T-helper 1 cell treated with Interleukin-12 subunit alpha and Interleukin-12 subunit beta and Interleukin-4 antibody, amounts not matched to agents 30 μg/mL and 1 μg/mL, for 36 hours (primary cell): ENCODE measurements at regions not wholly inside any gene's neighbourhood (a gene's known extent, or its start where the extent isn't known, plus 50 kb on each side); places are given as distances from the start of the nearest gene placed in this dataset.

Experiments
- H3K27ac Mint-ChIP-seq: one replicate; pipeline ENCODE4 v1.8.0; 2021; ENCODE audit warnings: mild to moderate bottlenecking, mixed read lengths
- H3K27me3 Mint-ChIP-seq: one replicate; pipeline ENCODE4 v1.8.0; 2021; ENCODE audit warnings: low read depth, mixed read lengths
- H3K36me3 Mint-ChIP-seq: one replicate; pipeline ENCODE4 v1.8.0; 2021; ENCODE audit warnings: low read depth, mixed read lengths
- H3K4me1 Mint-ChIP-seq: one replicate; pipeline ENCODE4 v1.8.0; 2021; ENCODE audit warnings: low read depth, mixed read lengths
- H3K4me3 Mint-ChIP-seq: one replicate; pipeline ENCODE4 v1.8.0; 2021; ENCODE audit warnings: mild to moderate bottlenecking, moderate library complexity, mixed read lengths
- H3K9me3 Mint-ChIP-seq: one replicate; pipeline ENCODE4 v1.8.0; 2021; ENCODE audit warnings: mixed read lengths

DNA sequence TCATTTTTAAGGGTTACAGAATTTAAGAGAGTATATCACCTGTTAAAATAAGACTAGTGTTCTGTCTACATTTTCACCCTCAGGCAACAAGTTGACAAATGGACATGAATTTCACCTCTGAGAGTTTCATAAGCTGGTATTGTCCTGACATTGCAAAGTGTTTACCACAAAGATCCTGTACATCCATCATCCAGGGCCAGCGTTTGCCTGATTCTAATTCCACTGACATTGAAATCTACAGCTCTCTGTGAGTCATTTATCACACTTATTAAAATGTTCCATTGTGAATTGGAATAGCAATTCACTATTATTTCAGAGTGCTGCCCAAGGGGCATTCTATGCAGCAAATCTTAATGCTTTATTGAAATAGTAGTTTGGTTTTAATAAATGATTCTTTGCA lies 1499.4 kb upstream of the PCDH7 start:
- Mint-ChIP-seq H3K27me3 (no peaks in the 10 kb centered on the region), H3K27ac (no peak overlapping the region), H3K36me3 (no peaks in the 10 kb centered on the region), H3K4me1 (no peaks in the 10 kb centered on the region), H3K9me3 (peaks cover 4% of the 10 kb centered on the region), H3K4me3 (no peak overlapping the region)

DNA sequence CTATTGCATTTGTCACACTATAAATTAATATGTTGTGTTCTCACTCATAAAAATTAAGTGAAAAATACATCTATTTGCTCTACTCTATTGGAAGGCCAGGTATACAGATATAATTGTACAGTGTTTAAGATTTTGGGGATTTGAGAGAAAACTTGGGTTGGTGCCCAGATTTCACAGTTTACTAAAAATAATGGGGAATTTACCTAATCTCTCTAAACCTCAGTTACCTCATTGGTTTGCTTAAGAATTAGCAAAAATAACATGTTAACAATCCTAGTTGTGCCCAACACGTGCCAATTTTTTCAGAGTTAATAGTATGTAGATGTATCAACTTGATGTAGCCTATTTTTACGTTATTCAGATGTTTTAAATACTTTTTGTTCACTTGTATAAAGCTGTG lies 1495.3 kb upstream of the PCDH7 start:
- Mint-ChIP-seq H3K36me3 (no peaks in the 10 kb centered on the region), H3K27ac (no peak overlapping the region), H3K27me3 (no peaks in the 10 kb centered on the region), H3K4me1 (no peaks in the 10 kb centered on the region), H3K9me3 (peaks cover 9% of the 10 kb centered on the region), H3K4me3 (no peak overlapping the region)

DNA sequence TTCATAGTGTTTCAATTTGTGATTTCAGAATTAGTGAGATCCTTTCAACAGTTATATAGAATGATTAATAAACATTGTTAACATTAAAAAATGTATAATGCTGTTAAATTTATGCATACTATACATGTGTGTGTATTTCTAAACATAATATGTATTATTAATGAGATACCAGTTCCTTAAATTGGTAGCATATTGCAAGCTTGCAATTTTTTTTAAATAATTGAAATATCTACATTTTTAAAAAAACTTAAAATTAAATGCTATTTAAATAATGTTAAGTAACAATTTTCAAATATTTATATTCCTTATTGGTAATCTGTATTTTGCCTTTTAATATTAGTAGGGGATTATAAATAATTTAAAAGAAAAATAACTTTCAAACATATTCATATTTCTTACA lies 1479.5 kb upstream of the PCDH7 start:
- H3K4me3 Mint-ChIP-seq: no peak overlapping the region
- no peaks in the 10 kb centered on the region for H3K27me3 Mint-ChIP-seq
- no peak overlapping the region for H3K27ac Mint-ChIP-seq
- H3K36me3 Mint-ChIP-seq: no peaks in the 10 kb centered on the region
- H3K9me3 Mint-ChIP-seq: peaks cover 22% of the 10 kb centered on the region
- no peaks in the 10 kb centered on the region for H3K4me1 Mint-ChIP-seq

DNA sequence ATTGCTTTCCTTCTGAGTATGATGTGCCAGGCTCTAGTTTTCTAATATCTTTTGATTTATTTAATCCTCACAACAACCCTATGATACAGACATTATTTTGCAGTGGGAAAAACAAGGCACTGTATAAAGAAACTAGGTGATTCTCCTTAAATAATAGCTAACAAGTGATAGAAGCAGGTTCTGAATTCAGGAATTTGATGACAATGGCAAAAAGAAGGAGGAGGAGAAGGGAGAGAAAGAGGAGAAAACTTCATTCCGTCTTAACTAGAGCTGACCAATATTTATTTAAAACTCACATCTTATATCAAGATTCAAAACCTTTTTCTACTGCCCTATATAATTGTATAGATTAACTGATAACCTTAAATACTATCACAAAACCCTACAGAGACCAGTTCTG lies 1477.1 kb upstream of the PCDH7 start:
- peaks cover 14% of the 10 kb centered on the region for H3K9me3 Mint-ChIP-seq
- H3K27me3 Mint-ChIP-seq: no peaks in the 10 kb centered on the region
- H3K36me3 Mint-ChIP-seq: no peaks in the 10 kb centered on the region
- no peak overlapping the region for H3K4me3 Mint-ChIP-seq
- H3K4me1 Mint-ChIP-seq: no peaks in the 10 kb centered on the region
- no peak overlapping the region for H3K27ac Mint-ChIP-seq

DNA sequence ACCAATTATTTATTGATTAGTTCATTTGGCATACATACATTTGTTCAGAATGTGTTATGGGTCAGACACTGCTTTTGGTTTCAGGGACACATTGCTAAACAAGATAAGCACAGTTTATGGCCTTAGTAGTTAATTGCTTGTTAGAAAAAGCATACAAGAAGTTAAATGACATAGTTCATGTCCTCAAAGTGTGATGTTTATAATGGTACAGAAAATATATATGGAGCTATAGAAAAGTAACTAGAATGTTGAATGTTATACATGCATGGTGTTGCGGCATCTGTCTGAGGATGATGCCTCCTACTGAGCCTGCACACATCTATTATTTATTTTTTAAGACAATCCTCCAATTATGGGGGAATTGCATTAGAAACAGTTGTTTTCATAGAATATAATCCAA lies 1476.3 kb upstream of the PCDH7 start:
- H3K27me3 Mint-ChIP-seq: no peaks in the 10 kb centered on the region
- no peak overlapping the region for H3K27ac Mint-ChIP-seq
- H3K36me3 Mint-ChIP-seq: no peaks in the 10 kb centered on the region
- H3K4me3 Mint-ChIP-seq: no peak overlapping the region
- no peaks in the 10 kb centered on the region for H3K4me1 Mint-ChIP-seq
- peaks cover 15% of the 10 kb centered on the region for H3K9me3 Mint-ChIP-seq

DNA sequence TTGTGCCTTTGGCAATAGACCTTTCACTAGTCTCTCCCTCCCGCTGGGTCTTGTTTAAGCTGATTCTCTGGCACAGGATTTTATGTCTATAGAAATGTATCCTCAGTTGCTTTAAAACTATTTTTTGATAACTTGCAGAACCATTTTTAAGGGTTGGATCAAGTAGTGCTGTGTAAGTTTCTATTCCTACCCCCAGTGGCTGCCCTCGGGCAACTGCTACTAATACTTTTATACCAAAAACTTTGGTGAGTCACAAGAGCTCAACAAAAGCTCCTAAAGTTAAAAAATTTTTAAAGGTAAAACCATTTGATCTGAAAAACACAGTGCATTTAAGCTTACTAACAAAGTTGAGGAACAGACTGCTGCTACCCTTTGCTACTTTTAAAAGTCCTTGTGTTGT lies 1460.6 kb upstream of the PCDH7 start:
- Mint-ChIP-seq H3K4me3 (no peak overlapping the region), H3K27ac (no peak overlapping the region), H3K9me3 (peaks cover 22% of the 10 kb centered on the region), H3K36me3 (no peaks in the 10 kb centered on the region), H3K27me3 (no peaks in the 10 kb centered on the region), H3K4me1 (no peaks in the 10 kb centered on the region)

DNA sequence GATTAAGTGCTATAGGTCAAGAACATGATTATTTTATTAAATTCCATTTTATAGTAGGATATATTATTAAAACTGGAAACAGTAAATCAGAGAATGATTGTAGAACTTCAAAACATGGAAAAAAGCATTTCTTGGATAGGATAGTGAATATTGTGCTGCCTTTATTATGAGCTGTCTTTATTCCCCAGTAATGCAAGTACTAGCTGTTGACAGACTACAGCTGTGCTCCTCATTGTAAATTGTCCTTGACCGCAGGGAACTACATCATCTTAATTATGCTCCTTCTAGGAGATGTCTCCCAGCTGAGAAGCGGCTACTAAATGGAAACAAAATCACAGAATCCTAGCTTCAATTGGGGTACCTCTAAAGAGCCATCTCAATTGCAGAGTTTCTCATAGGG lies 1457.2 kb upstream of the PCDH7 start:
- Mint-ChIP-seq H3K9me3 (peaks cover 20% of the 10 kb centered on the region), H3K36me3 (no peaks in the 10 kb centered on the region), H3K4me3 (no peak overlapping the region), H3K4me1 (no peaks in the 10 kb centered on the region), H3K27me3 (no peaks in the 10 kb centered on the region), H3K27ac (no peak overlapping the region)

DNA sequence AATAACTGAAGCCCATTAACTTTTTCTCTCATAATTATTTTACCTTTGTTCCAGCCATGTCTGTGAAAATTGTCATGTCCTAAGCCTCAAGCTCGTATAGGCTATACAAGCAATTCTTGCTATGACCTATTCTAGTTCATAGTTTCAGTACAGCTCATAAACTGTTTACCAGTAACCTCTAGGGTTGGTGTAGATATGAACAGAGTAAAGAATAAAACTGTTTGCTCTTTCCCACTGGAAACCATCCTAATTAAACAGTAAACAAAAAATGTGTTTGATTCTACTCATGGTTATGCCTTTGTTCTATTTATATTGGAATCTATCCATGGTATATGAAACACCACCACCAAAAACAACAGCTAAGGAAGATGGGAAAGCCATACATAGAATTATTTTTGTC lies 1444.0 kb upstream of the PCDH7 start:
- Mint-ChIP-seq H3K4me1 (no peaks in the 10 kb centered on the region), H3K36me3 (no peaks in the 10 kb centered on the region), H3K27ac (no peak overlapping the region), H3K9me3 (peaks cover 23% of the 10 kb centered on the region), H3K4me3 (no peak overlapping the region), H3K27me3 (no peaks in the 10 kb centered on the region)

DNA sequence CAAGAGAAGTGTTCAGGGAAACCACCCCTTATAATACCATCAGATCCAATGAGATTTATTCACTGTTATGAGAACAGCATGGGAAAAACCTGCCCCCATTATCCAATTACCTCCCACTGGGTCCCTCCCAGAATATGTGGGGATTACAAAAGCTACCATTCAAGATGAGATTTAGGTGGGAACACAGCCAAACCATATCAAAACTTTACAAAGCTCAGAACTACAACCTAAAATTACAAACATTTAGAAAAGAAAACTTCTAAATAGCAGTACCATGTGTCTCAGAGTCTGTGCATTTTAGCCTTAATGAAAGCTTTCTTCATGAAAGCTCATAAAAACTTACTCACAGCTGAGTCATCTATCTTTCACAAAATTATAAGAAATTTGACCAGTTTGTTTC lies 1442.8 kb upstream of the PCDH7 start:
- no peaks in the 10 kb centered on the region for H3K27me3 Mint-ChIP-seq
- no peaks in the 10 kb centered on the region for H3K36me3 Mint-ChIP-seq
- no peaks in the 10 kb centered on the region for H3K4me1 Mint-ChIP-seq
- peaks cover 20% of the 10 kb centered on the region for H3K9me3 Mint-ChIP-seq
- no peak overlapping the region for H3K4me3 Mint-ChIP-seq
- H3K27ac Mint-ChIP-seq: no peak overlapping the region

DNA sequence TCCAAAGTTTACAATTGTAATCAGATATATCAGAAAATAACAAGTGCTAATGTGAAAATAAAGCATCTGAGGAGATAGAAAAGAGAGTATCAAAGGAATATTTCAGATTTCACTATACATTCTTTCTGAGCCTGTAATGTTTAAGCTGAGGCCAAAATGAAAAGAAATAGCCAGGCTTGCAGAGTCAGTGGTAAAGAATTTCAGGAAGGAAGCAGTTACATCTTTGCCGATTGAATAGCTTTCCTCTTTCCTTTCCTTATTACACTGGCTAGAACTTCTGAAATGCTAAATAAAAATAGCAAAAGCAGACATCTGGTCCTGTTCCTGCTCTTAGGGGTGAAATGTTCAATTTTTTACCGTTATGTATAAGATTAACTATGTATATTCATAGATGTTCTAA lies 1441.6 kb upstream of the PCDH7 start:
- H3K4me1 Mint-ChIP-seq: no peaks in the 10 kb centered on the region
- no peak overlapping the region for H3K4me3 Mint-ChIP-seq
- H3K36me3 Mint-ChIP-seq: no peaks in the 10 kb centered on the region
- no peak overlapping the region for H3K27ac Mint-ChIP-seq
- no peaks in the 10 kb centered on the region for H3K27me3 Mint-ChIP-seq
- peaks cover 26% of the 10 kb centered on the region for H3K9me3 Mint-ChIP-seq

DNA sequence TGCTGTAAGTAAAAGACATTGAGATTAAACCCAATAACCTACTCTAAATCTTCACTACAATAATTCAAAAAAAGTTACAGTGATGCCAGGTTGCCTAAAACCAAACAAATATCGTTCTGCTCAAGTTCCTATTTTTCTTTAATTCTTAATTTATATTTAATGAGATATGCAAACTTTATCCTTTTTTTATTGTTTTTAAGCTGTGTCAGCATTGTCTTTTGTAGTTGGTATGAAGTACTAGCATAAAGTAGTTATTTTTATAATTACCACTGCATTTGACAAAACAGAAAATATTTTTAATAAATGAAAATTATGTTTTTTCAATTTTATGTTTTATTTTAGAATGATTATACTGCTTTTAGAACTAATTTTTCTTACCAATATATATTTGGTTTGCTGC lies 1431.1 kb upstream of the PCDH7 start:
- H3K4me1 Mint-ChIP-seq: no peaks in the 10 kb centered on the region
- H3K4me3 Mint-ChIP-seq: no peak overlapping the region
- no peaks in the 10 kb centered on the region for H3K27me3 Mint-ChIP-seq
- H3K9me3 Mint-ChIP-seq: peaks cover 29% of the 10 kb centered on the region
- H3K36me3 Mint-ChIP-seq: no peaks in the 10 kb centered on the region
- no peak overlapping the region for H3K27ac Mint-ChIP-seq

DNA sequence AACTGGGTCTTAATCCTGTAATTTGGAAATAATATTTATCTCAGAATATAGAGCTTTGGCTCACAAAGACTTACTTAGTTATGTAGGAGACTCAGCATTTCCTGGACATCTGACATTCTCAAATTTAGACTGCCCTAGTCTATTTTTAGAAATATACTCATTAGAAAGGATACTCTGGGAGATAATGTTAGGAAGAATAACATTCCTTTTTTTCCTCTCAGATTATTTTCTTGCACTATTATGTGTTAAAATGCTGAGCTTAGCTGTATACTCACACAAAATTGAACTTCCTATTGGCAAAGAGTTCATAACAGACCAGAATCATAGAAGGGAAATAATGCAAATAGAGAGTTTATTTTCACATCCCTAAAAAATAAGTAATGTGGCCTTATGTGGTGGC lies 1424.9 kb upstream of the PCDH7 start:
- peaks cover 14% of the 10 kb centered on the region for H3K9me3 Mint-ChIP-seq

DNA sequence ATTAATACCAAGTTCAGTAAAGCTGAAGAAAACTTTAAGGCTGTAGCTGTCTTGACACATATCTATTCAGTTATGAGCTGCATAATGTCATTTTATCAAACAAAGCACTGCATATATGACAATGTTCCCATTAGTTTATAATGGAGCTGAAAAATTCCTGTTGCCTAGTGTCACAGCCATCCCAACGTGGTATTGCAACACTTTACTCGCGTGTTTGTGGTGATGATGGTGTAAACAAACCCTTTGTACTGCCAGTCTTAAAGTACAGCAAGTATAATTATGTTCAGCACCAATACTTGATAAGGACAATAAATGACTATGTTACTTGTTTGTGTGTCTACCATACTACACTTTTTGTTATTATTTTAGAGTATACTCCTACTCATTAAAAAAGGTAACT lies 1415.6 kb upstream of the PCDH7 start:
- no peak overlapping the region for H3K27ac Mint-ChIP-seq

More for the DNA sequence above, 1424.9 kb upstream of the PCDH7 start:
- H3K27me3 Mint-ChIP-seq: no peaks in the 10 kb centered on the region
- H3K27ac Mint-ChIP-seq: no peak overlapping the region
- no peaks in the 10 kb centered on the region for H3K4me1 Mint-ChIP-seq
- no peaks in the 10 kb centered on the region for H3K36me3 Mint-ChIP-seq
- no peak overlapping the region for H3K4me3 Mint-ChIP-seq

DNA sequence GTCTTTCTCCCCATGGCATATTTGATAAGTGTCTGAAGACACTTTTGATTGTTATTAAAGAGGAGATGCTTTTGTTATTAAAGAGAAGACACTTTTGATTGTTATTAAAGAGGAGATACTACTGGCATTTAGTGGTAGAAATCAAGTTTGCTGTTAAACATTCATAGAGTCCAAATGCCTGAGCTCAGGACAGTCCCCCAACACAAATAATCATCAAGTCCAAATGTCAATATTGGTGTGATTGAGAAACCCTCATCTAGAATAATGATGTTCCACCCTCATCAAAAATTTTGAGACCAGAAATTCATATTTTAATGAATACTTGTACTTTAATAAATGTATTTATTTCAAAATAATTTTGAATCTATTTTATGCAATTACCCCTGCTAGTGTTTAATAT lies 1412.9 kb upstream of the PCDH7 start:
- H3K4me3 Mint-ChIP-seq: no peak overlapping the region

More for the DNA sequence above, 1415.6 kb upstream of the PCDH7 start:
- peaks cover 8% of the 10 kb centered on the region for H3K9me3 Mint-ChIP-seq
- H3K4me1 Mint-ChIP-seq: no peaks in the 10 kb centered on the region
- no peak overlapping the region for H3K4me3 Mint-ChIP-seq
- no peaks in the 10 kb centered on the region for H3K27me3 Mint-ChIP-seq
- H3K36me3 Mint-ChIP-seq: no peaks in the 10 kb centered on the region

DNA sequence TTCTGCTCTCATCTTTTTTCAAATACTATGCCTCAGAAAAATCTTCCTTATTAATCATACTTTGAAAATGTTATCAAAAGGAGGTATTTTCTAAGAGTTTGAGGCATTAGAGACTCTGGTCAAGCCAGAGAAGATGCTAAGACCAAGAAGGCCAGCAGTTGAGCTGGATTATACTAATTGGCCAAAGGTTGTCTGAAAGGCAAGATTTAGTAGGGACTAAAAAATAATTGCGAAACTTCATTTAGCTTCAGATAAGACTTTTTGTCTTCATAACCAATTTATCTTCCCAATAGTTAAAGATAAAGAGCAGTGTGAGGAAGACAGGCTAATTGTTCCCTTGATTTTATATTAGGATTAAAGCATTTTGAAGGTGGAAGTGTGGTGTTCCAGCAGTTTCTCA lies 1412.4 kb upstream of the PCDH7 start:
- no peak overlapping the region for H3K27ac Mint-ChIP-seq
- H3K4me3 Mint-ChIP-seq: no peak overlapping the region
- H3K4me1 Mint-ChIP-seq: no peaks in the 10 kb centered on the region
- peaks cover 14% of the 10 kb centered on the region for H3K9me3 Mint-ChIP-seq
- no peaks in the 10 kb centered on the region for H3K27me3 Mint-ChIP-seq
- no peaks in the 10 kb centered on the region for H3K36me3 Mint-ChIP-seq

More for the DNA sequence above, 1412.9 kb upstream of the PCDH7 start:
- no peak overlapping the region for H3K27ac Mint-ChIP-seq
- H3K4me1 Mint-ChIP-seq: no peaks in the 10 kb centered on the region
- peaks cover 14% of the 10 kb centered on the region for H3K9me3 Mint-ChIP-seq
- no peaks in the 10 kb centered on the region for H3K27me3 Mint-ChIP-seq
- H3K36me3 Mint-ChIP-seq: no peaks in the 10 kb centered on the region

DNA sequence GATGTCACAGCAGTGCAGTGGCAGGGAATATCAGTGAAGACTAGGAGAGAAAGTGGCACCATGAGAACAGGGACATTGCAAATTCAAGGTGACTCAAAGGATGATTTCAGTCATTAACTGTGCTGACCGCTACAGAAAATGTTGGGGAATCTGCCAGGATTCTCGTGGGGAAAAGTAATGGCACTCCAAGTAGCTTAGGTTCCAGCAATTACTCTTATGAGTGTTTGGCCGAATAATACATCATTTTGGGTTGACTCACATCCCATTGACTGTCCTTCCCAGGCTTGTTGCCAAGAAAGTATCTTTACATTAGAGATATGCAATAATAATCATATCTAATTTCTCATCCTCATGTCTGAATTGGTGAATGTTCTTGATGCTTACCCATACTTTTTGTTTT lies 1411.1 kb upstream of the PCDH7 start:
- H3K27ac Mint-ChIP-seq: no peak overlapping the region
- H3K9me3 Mint-ChIP-seq: peaks cover 14% of the 10 kb centered on the region
- no peak overlapping the region for H3K4me3 Mint-ChIP-seq
- no peaks in the 10 kb centered on the region for H3K27me3 Mint-ChIP-seq
- no peaks in the 10 kb centered on the region for H3K4me1 Mint-ChIP-seq
- no peaks in the 10 kb centered on the region for H3K36me3 Mint-ChIP-seq
